Endothelial cell of umbilical vein (primary cell): ENCODE measurements at regions not wholly inside any gene's neighbourhood (a gene's known extent, or its start where the extent isn't known, plus 50 kb on each side); places are given as distances from the start of the nearest gene placed in this dataset.

Source experiments
- BruUV-seq: library from RNA; stranded (reverse); fragments of 400-500 nt; replicated peaks from 2 replicates; lab custom pipeline; 2021; lab: Mats Ljungman, UMichigan
- CTCF ChIA-PET: fragments of 300-600, 350-600 bp; sonication (Branson Sonifier 250); formaldehyde crosslinking; loops from one replicate; lab custom pipeline; 2021; ENCODE audit warnings: antibody characterized with exemption, inconsistent platforms; lab: Charles Lee
- POLR2A ChIA-PET: fragments of 300-600, 350-600 bp; sonication (Branson Sonifier 250); formaldehyde crosslinking; loops from one replicate; lab custom pipeline; 2021; ENCODE audit warnings: antibody characterized with exemption, inconsistent platforms; lab: Charles Lee
- DNase-seq: peaks from one replicate; pipeline ENCODE4 v3.0.0-alpha.2; 2011; ENCODE audit warnings: low read depth, low spot score
- FAIRE-seq: peaks from 2 replicates; lab custom pipeline; 2011; peaks lifted over from hg19 to GRCh38; lab: Jason Lieb, UNC
- H2AFZ ChIP-seq: 2 replicates; pipeline ENCODE4 v1.6.0; 2012; ENCODE audit warnings: low read depth, low read length, control low read depth, inconsistent platforms
- H3K27ac ChIP-seq: 2 replicates; pipeline ENCODE4 v1.5.1; 2011; ENCODE audit warnings: low read depth, mild to moderate bottlenecking, control low read depth, low read length, moderate library complexity; ENCODE audit not compliant: insufficient read depth
- H3K27me3 ChIP-seq, 2 experiments: 2 replicates each; pipeline versions ENCODE4 v1.6.0 to v1.6.1; 2011; ENCODE audit warnings: low read length in 2 of 2, mixed read lengths in 1 of 2; ENCODE audit not compliant: control insufficient read depth in 2 of 2, insufficient read depth in 2 of 2
- H3K36me3 ChIP-seq, 2 experiments: 2 replicates in 1 of 2; 3 replicates in 1 of 2; pipeline ENCODE4 v1.5.1; 2011; ENCODE audit warnings: low read length in 2 of 2, mild to moderate bottlenecking in 1 of 2, moderate library complexity in 1 of 2; ENCODE audit not compliant: control insufficient read depth in 2 of 2, insufficient read depth in 2 of 2; ENCODE audit errors: extremely low read depth in 1 of 2
- H3K4me1 ChIP-seq: 3 replicates; pipeline ENCODE4 v1.5.1; 2011; ENCODE audit warnings: mild to moderate bottlenecking, low read length; ENCODE audit not compliant: control insufficient read depth, insufficient read depth; ENCODE audit errors: extremely low read depth
- H3K4me2 ChIP-seq: 2 replicates; pipeline ENCODE4 v1.6.1; 2011; ENCODE audit warnings: low read length, control low read depth, mixed read lengths; ENCODE audit not compliant: insufficient read depth
- H3K4me3 ChIP-seq, 3 experiments: fragments of 200-600 bp in 1 of 3; sonication (generic), shearing (Covaris generic) in 1 of 3; replicated peaks in 1 of 3; 2 replicates each; pipeline ENCODE4 v1.5.1; 2011 to 2016; ENCODE audit warnings: control low read depth in 3 of 3, low read length in 3 of 3, mild to moderate bottlenecking in 2 of 3, inconsistent platforms in 1 of 3, low read depth in 1 of 3, moderate library complexity in 1 of 3; ENCODE audit not compliant: insufficient read depth in 1 of 3
- H3K79me2 ChIP-seq: 2 replicates; pipeline ENCODE4 v1.6.0; 2012; ENCODE audit warnings: low read length, inconsistent platforms; ENCODE audit not compliant: control insufficient read depth, insufficient read depth
- H3K9ac ChIP-seq: replicated peaks from 2 replicates; pipeline ENCODE3; 2011; ENCODE audit warnings: low read length, control low read depth; ENCODE audit not compliant: insufficient read depth; ENCODE audit errors: extremely low read depth
- H3K9me1 ChIP-seq: replicated peaks from 3 replicates; pipeline ENCODE4 v1.6.0; 2011; ENCODE audit warnings: mild to moderate bottlenecking, low read length; ENCODE audit not compliant: control insufficient read depth, insufficient read depth; ENCODE audit errors: extremely low read depth
- H3K9me3 ChIP-seq: replicated peaks from 2 replicates; pipeline ENCODE4 v1.5.1; 2012; ENCODE audit warnings: low read length, inconsistent platforms; ENCODE audit not compliant: control insufficient read depth, insufficient read depth
- H4K20me1 ChIP-seq: replicated peaks from 2 replicates; pipeline ENCODE3; 2011; ENCODE audit warnings: mild to moderate bottlenecking, low read length; ENCODE audit not compliant: control insufficient read depth, insufficient read depth; ENCODE audit errors: extremely low read depth
- CTCF ChIP-seq, 2 donors: IDR thresholded peaks; 1 replicate in 1 of 2; 2 replicates in 1 of 2; pipeline ENCODE4 v1.5.1; 2011; ENCODE audit warnings: low read length in 2 of 2, mild to moderate bottlenecking in 2 of 2, moderate library complexity in 2 of 2, control low read depth in 1 of 2, inconsistent platforms in 1 of 2, low read depth in 1 of 2; ENCODE audit not compliant: insufficient read depth in 1 of 2; ENCODE audit errors: extremely low read depth in 1 of 2
- GATA2 ChIP-seq: IDR thresholded peaks from 2 replicates; pipeline ENCODE4 v1.7.0; 2011; ENCODE audit warnings: low read depth, mild to moderate bottlenecking, moderate library complexity, mixed read lengths, low read length; ENCODE audit not compliant: insufficient read length, insufficient read depth
- JUN ChIP-seq: IDR thresholded peaks from 2 replicates; pipeline ENCODE4 v1.6.1; 2011; ENCODE audit warnings: borderline replicate concordance, low read depth; ENCODE audit not compliant: insufficient read length, insufficient read depth
- MAX ChIP-seq: IDR thresholded peaks from 2 replicates; pipeline ENCODE4 v1.6.1; 2011; ENCODE audit not compliant: insufficient read depth, insufficient read length
- POLR2A ChIP-seq: IDR thresholded peaks from 2 replicates; pipeline ENCODE4 v1.6.1; 2012; ENCODE audit warnings: low read depth, mild to moderate bottlenecking, control low read depth, low read length
- POLR2AphosphoS5 ChIP-seq: IDR thresholded peaks from 2 replicates; pipeline ENCODE4 v1.6.1; 2012; ENCODE audit warnings: low read depth, mild to moderate bottlenecking, control low read depth, low read length, moderate library complexity; ENCODE audit not compliant: insufficient read depth
- dilution Hi-C: fragments of 300-500 bp; cut with MboI; formaldehyde crosslinking; loops from one replicate; pipeline ENCODE4 v1.15.0; 2019; ENCODE audit warnings: low sequenced_read_pairs; ENCODE audit not compliant: extremely low pct_ligation_motif_present
- intact Hi-C: fragments of 100-400 bp; cut with micrococcal nuclease; formaldehyde crosslinking; loops from one replicate; pipeline ENCODE4 v1.10.0; 2022

GRCh38 chr1:117271959-117272358 is 61.2 kb upstream of the VTCN1 start:
- no peak for FAIRE-seq
- POLR2A ChIA-PET: no interaction called here
- CTCF ChIA-PET: no interaction called here

More at GRCh38 chr1:117271959-117272358, 61.2 kb upstream of the VTCN1 start:
- Histone ChIP-seq H3K9me3 (no peaks in the 10 kb centered on the region), H3K9me1 (no peaks in the 10 kb centered on the region), H3K79me2 (no peaks in the 10 kb centered on the region), H2AFZ (no peak overlapping the region), H3K27ac (no peak overlapping the region), H3K9ac (no peak overlapping the region), H3K36me3 (no peaks in the 10 kb centered on the region), H3K4me3 (no peak overlapping the region), H4K20me1 (no peaks in the 10 kb centered on the region), H3K4me1 (no peaks in the 10 kb centered on the region), H3K27me3 (peaks cover 0 to 2% of the 10 kb centered on the region in 2 experiments), H3K4me2 (no peak overlapping the region)
- intact Hi-C loops: no loop called here
- TF ChIP-seq GATA2 (no peak), POLR2AphosphoS5 (no peak), POLR2A (no peak), CTCF (IDR thresholded peaks at IDR 0.05; ENCODE audit: extremely low read depth in 1 of 2, insufficient read depth in 1 of 2, low read depth in 1 of 2, low read length in 2 of 2) (no peak), MAX (no peak), JUN (no peak)
- no peak for DNase-seq
- dilution Hi-C loops: no loop called here
- BruUV-seq: no TSS peak
